ENCODE measurements at regions not wholly inside any gene's neighbourhood (a gene's known extent, or its start where the extent isn't known, plus 50 kb on each side); places are given as distances from the start of the nearest gene placed in this dataset.

DNA sequence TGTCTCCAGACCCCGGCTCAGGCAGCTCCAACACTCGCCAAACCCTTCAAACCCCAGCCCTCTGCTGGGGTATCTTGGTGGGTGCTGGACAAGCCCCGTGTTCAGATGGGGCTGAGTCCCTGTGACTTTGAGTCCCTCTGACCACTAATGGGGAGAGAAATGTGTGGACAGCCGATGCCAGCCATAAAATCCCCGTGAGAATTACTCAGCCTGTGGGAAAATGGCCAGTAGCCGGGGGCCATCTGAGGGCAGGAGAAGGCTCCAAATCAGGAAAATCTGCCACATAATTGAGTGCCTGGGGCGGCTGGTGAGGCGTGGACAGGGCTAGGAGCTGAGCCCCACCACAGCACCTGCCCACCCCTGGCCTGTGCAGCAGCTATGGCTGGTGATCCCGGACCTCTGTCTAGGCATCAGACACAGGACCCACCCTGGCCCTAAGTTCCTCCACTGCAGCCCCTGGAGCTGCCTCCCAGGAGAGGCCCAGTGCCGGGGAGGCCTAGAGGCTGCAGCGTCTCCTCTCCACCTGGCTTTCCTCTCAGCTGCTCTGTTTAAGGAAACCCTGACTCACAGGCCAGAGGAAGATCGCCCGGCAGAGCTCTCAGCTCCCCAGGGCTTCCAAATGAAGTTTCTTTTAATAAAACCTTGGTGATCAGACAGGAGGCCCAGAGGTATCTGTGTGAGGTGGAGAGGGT lies 53.7 kb upstream of the SLCO4A1 start:
- ATAC-seq, result no peak
- Histone ChIP-seq H3K9me3 (no peaks in the 10 kb centered on the region), H3K4me3 (no peak overlapping the region), H3K4me1 (peaks cover 0 to 11% of the 10 kb centered on the region in 2 donors), H3K27me3 (peaks cover under 1 to 68% of the 10 kb centered on the region in 2 donors), H3K36me3 (no peaks in the 10 kb centered on the region), H3K27ac (no peak overlapping the region)
- intact Hi-C loops (cut with DNase I), result no loop called here
- DNase-seq, result peak in 1 of 4 donors; percentile 39
- TF ChIP-seq, protein P1, sequence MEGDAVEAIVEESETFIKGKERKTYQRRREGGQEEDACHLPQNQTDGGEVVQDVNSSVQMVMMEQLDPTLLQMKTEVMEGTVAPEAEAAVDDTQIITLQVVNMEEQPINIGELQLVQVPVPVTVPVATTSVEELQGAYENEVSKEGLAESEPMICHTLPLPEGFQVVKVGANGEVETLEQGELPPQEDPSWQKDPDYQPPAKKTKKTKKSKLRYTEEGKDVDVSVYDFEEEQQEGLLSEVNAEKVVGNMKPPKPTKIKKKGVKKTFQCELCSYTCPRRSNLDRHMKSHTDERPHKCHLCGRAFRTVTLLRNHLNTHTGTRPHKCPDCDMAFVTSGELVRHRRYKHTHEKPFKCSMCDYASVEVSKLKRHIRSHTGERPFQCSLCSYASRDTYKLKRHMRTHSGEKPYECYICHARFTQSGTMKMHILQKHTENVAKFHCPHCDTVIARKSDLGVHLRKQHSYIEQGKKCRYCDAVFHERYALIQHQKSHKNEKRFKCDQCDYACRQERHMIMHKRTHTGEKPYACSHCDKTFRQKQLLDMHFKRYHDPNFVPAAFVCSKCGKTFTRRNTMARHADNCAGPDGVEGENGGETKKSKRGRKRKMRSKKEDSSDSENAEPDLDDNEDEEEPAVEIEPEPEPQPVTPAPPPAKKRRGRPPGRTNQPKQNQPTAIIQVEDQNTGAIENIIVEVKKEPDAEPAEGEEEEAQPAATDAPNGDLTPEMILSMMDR (IDR thresholded peaks at IDR 0.05), result no peak

- Histone ChIP-seq H3K27ac (no peak overlapping the region), H3K27me3 (peaks cover 0 to 68% of the 10 kb centered on the region in 2 donors)
- TF ChIP-seq, protein P1 (IDR thresholded peaks at IDR 0.05), result no peak
Measured at GRCh38 chr20:62589150-62589498, 53.2 kb upstream of the SLCO4A1 start.

DNA sequence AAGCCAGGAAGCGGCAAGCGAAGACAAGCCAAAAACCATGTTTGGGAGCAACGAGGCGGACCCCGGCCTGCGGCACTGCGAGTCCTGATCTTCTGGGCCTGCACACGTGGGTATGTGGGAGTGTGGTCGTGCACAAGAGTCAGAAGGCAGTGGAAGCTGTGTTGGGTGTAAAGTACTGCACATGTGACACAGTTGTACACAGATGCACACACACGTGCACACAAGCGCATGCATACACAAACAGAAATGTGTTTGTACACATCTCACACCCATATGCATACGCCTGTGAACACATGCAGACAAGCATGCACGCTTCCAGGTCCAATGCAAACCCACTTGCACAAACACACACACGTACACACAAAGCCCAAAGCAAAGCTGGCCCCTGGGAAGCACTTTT lies 52.6 kb upstream of the SLCO4A1 start:
- no peaks in the 10 kb centered on the region for H3K36me3 ChIP-seq
- ATAC-seq, result no peak
- H3K27ac ChIP-seq, result no peak overlapping the region
- no peaks in the 10 kb centered on the region for H3K9me3 ChIP-seq
- H3K27me3 ChIP-seq, result peaks cover 0 to 68% of the 10 kb centered on the region in 2 donors
- H3K4me1 ChIP-seq, result peaks cover 0 to 11% of the 10 kb centered on the region in 2 donors
- intact Hi-C loops (cut with DNase I), result no loop called here
- DNase-seq, result peak in 1 of 4 donors; percentile 32
- H3K4me3 ChIP-seq, result no peak overlapping the region
- TF ChIP-seq, protein P1 (IDR thresholded peaks at IDR 0.05), result no peak

More at GRCh38 chr20:62589150-62589498, 53.2 kb upstream of the SLCO4A1 start:
- no peaks in the 10 kb centered on the region for H3K9me3 ChIP-seq
- no peaks in the 10 kb centered on the region for H3K36me3 ChIP-seq
- DNase-seq, result peak in 1 of 4 donors; percentile 48
- peaks cover 0 to 11% of the 10 kb centered on the region in 2 donors for H3K4me1 ChIP-seq
- no peak for ATAC-seq
- intact Hi-C loops (cut with DNase I), result no loop called here
- no peak overlapping the region for H3K4me3 ChIP-seq

DNA sequence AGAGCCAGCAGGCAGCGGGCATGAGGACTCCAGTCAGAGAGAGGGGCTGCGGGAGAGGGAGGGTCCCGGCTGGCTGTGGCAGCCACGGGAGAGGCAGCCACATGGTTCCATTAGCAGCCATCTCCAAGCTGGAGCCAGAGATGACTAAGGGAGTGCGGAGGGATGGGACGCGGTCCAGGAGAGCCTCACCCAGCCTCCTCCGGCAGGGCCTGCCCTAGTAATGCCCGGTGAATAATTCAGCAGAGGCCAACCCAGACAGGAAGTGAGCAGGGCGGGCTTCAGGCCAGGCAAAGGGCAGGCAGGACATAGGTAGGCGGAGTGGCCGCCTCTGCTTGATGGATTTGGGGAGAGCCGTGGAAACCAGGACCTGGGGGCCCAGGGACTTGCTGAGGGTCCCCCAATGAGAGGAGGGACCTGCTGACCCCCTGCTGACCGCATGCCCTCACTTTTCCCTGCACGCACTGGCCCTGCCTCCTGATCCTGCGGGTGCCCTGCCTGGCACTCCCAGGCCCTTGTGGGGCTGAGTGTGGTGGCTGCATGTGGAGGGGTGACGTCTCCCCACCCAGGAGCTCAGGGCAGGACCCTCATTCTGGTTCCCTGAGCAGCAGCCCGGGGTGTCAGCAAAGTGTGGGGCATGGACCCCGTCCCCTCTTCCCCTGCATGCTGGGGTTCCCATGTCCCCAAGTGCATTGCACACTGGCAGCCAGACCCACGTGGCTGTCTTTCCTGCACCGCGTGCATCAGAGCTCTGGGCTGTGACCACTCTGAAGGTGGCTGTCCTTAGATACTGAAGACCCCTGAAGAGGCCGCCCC lies 51.8 kb upstream of the SLCO4A1 start:
- no peaks in the 10 kb centered on the region for H3K36me3 ChIP-seq
- TF ChIP-seq, protein P1 (IDR thresholded peaks at IDR 0.05), result no peak
- DNase-seq, result peak in 1 of 4 donors; percentile 77
- ATAC-seq, result peak; percentile 62
- intact Hi-C loops (cut with DNase I), result no loop called here
- no peak overlapping the region for H3K27ac ChIP-seq
- peaks cover 0 to 72% of the 10 kb centered on the region in 2 donors for H3K27me3 ChIP-seq
- H3K4me1 ChIP-seq, result peaks cover 0 to 14% of the 10 kb centered on the region in 2 donors
- H3K9me3 ChIP-seq, result no peaks in the 10 kb centered on the region
- H3K4me3 ChIP-seq, result no peak overlapping the region

GRCh38 chr20:62591122-62591468 lies 51.2 kb upstream of the SLCO4A1 start:
- ATAC-seq, result no peak
- H3K36me3 ChIP-seq, result no peaks in the 10 kb centered on the region
- H3K27me3 ChIP-seq, result peaks cover 0 to 69% of the 10 kb centered on the region in 2 donors
- DNase-seq, result peak in 1 of 4 donors; percentile 55
- TF ChIP-seq, protein P1 (IDR thresholded peaks at IDR 0.05), result no peak
- no peak overlapping the region for H3K4me3 ChIP-seq
- no peaks in the 10 kb centered on the region for H3K9me3 ChIP-seq
- peaks cover 0 to 17% of the 10 kb centered on the region in 2 donors for H3K4me1 ChIP-seq
- intact Hi-C loops (cut with DNase I), result no loop called here
- H3K27ac ChIP-seq, result no peak overlapping the region

All from left lung (tissue), 4 donors.